Parathyroid adenoma (tissue), 2 donors: ENCODE measurements at regions not wholly inside any gene's neighbourhood (a gene's known extent, or its start where the extent isn't known, plus 50 kb on each side); places are given as distances from the start of the nearest gene placed in this dataset.

Experiments
- H2AFZ ChIP-seq: fragments of 300-600 bp; sonication (generic); one replicate; pipeline ENCODE4 v1.7.0; 2017; ENCODE audit warnings: antibody characterized with exemption, mild to moderate bottlenecking
- H3K27ac ChIP-seq: fragments of 300-600 bp; sonication (generic); one replicate; pipeline ENCODE4 v1.7.0; 2017
- H3K27me3 ChIP-seq: fragments of 300-600 bp; sonication (generic); one replicate; pipeline ENCODE4 v1.7.0; 2017; ENCODE audit warnings: low read length; ENCODE audit not compliant: control insufficient read depth, insufficient read depth
- H3K36me3 ChIP-seq: fragments of 300-600 bp; sonication (generic); one replicate; pipeline ENCODE4 v1.7.0; 2017; ENCODE audit warnings: low read length; ENCODE audit not compliant: control insufficient read depth, insufficient read depth
- H3K4me1 ChIP-seq: fragments of 300-600 bp; sonication (generic); one replicate; pipeline ENCODE4 v1.7.0; 2017; ENCODE audit warnings: control low read depth
- H3K4me2 ChIP-seq: fragments of 300-600 bp; sonication (generic); one replicate; pipeline ENCODE4 v1.7.0; 2017; ENCODE audit warnings: low read length
- H3K4me3 ChIP-seq: fragments of 300-600 bp; sonication (generic); one replicate; pipeline ENCODE4 v1.7.0; 2017; ENCODE audit warnings: low read depth, low read length
- H3K79me2 ChIP-seq: fragments of 300-600 bp; sonication (generic); one replicate; pipeline ENCODE4 v1.7.0; 2017; ENCODE audit warnings: control low read depth
- H3K9ac ChIP-seq: fragments of 300-600 bp; sonication (generic); one replicate; pipeline ENCODE4 v1.7.0; 2017; ENCODE audit warnings: mild to moderate bottlenecking
- H3K9me3 ChIP-seq: fragments of 300-600 bp; sonication (generic); one replicate; pipeline ENCODE4 v1.7.0; 2017; ENCODE audit warnings: low read length; ENCODE audit not compliant: control insufficient read depth
- TF ChIP-seq, protein P1 (sequence below): fragments of 300-600 bp; sonication (generic); IDR thresholded peaks from one replicate; pipeline ENCODE4 v1.7.0; 2017; ENCODE audit warnings: antibody characterized with exemption, mild to moderate bottlenecking
- donor health status: primary hyperparathyroidism.

- Histone ChIP-seq H3K36me3 (no peaks in the 10 kb centered on the region), H2AFZ (no peak overlapping the region), H3K4me3 (no peak overlapping the region), H3K27me3 (no peaks in the 10 kb centered on the region), H3K9me3 (no peaks in the 10 kb centered on the region), H3K27ac (no peak overlapping the region), H3K9ac (no peak overlapping the region), H3K4me2 (no peak overlapping the region), H3K4me1 (no peaks in the 10 kb centered on the region), H3K79me2 (no peaks in the 10 kb centered on the region)
- TF ChIP-seq, protein P1, sequence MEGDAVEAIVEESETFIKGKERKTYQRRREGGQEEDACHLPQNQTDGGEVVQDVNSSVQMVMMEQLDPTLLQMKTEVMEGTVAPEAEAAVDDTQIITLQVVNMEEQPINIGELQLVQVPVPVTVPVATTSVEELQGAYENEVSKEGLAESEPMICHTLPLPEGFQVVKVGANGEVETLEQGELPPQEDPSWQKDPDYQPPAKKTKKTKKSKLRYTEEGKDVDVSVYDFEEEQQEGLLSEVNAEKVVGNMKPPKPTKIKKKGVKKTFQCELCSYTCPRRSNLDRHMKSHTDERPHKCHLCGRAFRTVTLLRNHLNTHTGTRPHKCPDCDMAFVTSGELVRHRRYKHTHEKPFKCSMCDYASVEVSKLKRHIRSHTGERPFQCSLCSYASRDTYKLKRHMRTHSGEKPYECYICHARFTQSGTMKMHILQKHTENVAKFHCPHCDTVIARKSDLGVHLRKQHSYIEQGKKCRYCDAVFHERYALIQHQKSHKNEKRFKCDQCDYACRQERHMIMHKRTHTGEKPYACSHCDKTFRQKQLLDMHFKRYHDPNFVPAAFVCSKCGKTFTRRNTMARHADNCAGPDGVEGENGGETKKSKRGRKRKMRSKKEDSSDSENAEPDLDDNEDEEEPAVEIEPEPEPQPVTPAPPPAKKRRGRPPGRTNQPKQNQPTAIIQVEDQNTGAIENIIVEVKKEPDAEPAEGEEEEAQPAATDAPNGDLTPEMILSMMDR: no peak
Observed at GRCh38 chr11:92406472-92406871, 181.9 kb downstream of the FAT3 start.

- no peaks in the 10 kb centered on the region for H3K4me1 ChIP-seq
- no peak overlapping the region for H3K4me2 ChIP-seq
- no peaks in the 10 kb centered on the region for H3K27me3 ChIP-seq
- H3K4me3 ChIP-seq: no peak overlapping the region
- TF ChIP-seq, protein P1: no peak
- H3K27ac ChIP-seq: no peak overlapping the region
- no peaks in the 10 kb centered on the region for H3K36me3 ChIP-seq
- no peak overlapping the region for H3K9ac ChIP-seq
- H3K9me3 ChIP-seq: no peaks in the 10 kb centered on the region
- H3K79me2 ChIP-seq: no peaks in the 10 kb centered on the region
- H2AFZ ChIP-seq: no peak overlapping the region
Observed at GRCh38 chr11:92409355-92409754, 184.7 kb downstream of the FAT3 start.

DNA sequence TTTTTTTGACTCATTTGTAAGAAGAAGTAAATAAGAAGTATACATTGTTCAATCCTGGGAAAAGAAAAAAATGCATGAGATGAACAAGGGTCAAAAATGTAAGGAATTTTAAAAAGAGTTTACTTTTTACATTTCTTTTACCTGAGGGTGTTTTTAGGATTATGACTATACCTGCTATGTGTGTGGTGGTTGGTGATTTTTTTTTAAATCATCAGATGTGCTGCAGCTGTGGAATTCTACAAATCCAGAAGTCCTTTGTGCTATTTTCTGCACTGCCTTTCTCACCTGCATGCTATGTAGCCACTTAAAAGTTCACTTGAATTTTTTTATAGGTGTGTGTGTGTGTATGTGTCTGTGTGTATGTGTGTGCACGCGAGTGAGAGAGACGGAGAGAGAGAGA is 185.3 kb downstream of the FAT3 start:
- Histone ChIP-seq H3K27ac (no peak overlapping the region), H2AFZ (no peak overlapping the region), H3K4me2 (no peak overlapping the region), H3K9me3 (no peaks in the 10 kb centered on the region), H3K4me3 (no peak overlapping the region), H3K27me3 (no peaks in the 10 kb centered on the region), H3K4me1 (no peaks in the 10 kb centered on the region), H3K9ac (no peak overlapping the region), H3K79me2 (no peaks in the 10 kb centered on the region), H3K36me3 (no peaks in the 10 kb centered on the region)
- TF ChIP-seq, protein P1: no peak

GRCh38 chr11:92410526-92410925 is 185.9 kb downstream of the FAT3 start:
- Histone ChIP-seq H3K4me3 (no peak overlapping the region), H3K27me3 (no peaks in the 10 kb centered on the region), H3K79me2 (no peaks in the 10 kb centered on the region), H3K4me1 (no peaks in the 10 kb centered on the region), H3K27ac (no peak overlapping the region), H3K4me2 (no peak overlapping the region), H2AFZ (no peak overlapping the region), H3K36me3 (no peaks in the 10 kb centered on the region), H3K9ac (no peak overlapping the region), H3K9me3 (no peaks in the 10 kb centered on the region)
- TF ChIP-seq, protein P1: no peak

- Histone ChIP-seq H3K9me3 (no peaks in the 10 kb centered on the region), H2AFZ (no peak overlapping the region), H3K4me1 (no peaks in the 10 kb centered on the region), H3K4me3 (no peak overlapping the region), H3K27me3 (no peaks in the 10 kb centered on the region), H3K79me2 (no peaks in the 10 kb centered on the region), H3K36me3 (no peaks in the 10 kb centered on the region), H3K27ac (no peak overlapping the region), H3K9ac (no peak overlapping the region), H3K4me2 (no peak overlapping the region)
- TF ChIP-seq, protein P1: no peak
Observed at GRCh38 chr11:92411431-92411830, 186.8 kb downstream of the FAT3 start.
